GM21381 (cell line): ENCODE measurements at regions not wholly inside any gene's neighbourhood (a gene's known extent, or its start where the extent isn't known, plus 50 kb on each side); places are given as distances from the start of the nearest gene placed in this dataset.

Experiments used
- ATAC-seq: cut with Tn5 transposase; IDR thresholded peaks from one replicate; pipeline ENCODE4 v1.9.1; 2021; ENCODE audit warnings: mild to moderate bottlenecking, moderate library complexity; ENCODE audit not compliant: unreplicated experiment

GRCh38 chr3:176798680-176799079, 398.6 kb downstream of the TBL1XR1 start:
- no peak for ATAC-seq

- ATAC-seq, result no peak
Measured at GRCh38 chr3:176796371-176796770, 400.9 kb downstream of the TBL1XR1 start.

DNA sequence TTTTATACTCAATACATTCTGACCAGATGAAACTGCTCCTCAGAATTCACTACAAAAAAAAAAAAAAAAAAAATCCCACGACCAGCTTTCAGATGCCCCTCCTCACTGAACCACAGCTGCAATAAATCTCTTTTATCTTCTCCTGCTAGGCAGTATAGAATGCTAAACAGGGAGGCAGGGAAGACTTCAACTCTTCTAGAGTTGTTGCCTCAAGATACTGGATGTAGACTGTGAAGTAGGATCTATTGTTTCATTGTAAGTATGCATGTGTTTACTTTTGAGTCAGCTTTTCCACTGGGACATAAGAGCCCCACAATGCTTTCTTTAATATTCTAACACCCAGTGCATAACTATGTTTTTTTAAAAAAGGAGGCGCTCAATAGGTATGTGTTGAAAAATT, 401.4 kb downstream of the TBL1XR1 start:
- ATAC-seq, result no peak

- no peak for ATAC-seq
Measured at GRCh38 chr3:176794406-176794805, 402.9 kb downstream of the TBL1XR1 start.

DNA sequence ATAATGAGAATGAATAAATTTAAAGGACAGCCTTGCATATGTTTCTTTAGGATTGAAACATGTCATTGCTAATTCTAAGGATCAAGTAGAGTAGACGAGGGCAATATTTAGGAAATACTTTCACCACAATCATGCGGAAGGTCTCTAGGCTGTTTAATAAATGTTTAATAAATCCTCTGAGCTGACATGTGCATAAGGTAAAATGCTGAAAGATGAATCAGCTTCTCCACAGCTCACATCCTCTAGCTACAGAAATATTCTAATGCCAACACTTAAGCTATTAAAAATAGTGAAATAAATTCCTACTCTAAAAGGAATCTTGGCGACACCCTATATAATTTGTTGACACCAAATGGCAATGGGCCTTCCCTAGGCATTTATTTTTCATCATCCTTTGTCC, 407.3 kb downstream of the TBL1XR1 start:
- ATAC-seq, result no peak

DNA sequence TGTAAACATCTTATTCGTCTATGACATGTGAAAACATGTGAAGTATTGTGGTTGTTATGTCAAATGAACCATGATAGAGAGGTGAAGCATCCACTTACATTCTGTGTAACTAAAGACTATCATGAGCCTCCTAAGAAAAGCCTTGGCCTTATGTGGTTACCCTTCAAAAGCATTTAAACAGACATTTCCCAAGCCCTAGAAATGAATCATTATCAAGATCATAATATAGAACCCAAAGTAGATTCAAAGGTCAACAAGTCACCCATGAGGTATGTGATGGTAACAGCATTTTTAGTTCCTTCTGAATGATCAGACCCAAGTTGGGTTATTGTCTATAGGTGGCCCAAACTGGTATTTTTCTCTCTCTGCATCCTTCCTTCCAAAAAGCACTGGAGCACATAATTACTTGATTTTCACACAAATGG, 408.0 kb downstream of the TBL1XR1 start:
- no peak for ATAC-seq

GRCh38 chr3:176787506-176787905, 409.8 kb downstream of the TBL1XR1 start:
- no peak for ATAC-seq

- no peak for ATAC-seq
Measured at GRCh38 chr3:176785171-176785570, 412.1 kb downstream of the TBL1XR1 start.

DNA sequence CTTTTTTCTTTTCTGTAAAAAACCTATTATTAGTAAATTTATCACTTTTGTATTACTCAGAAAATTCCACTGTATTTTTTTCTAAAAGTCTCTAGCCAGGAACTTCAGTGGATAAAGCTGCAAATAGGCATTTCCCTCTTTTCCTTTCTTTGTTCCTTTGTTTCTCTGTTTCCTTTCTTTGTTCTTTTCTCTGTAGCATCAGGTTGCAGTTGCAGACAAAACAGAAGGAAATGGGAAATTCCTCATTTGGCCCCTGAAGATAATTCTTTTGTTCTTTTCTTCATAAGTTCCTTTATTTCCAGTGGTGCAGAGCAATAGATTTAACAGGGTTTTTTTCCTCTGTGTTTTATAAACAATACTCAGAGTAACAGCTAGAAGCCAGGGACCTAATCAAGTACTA, 416.5 kb downstream of the TBL1XR1 start:
- no peak for ATAC-seq

- no peak for ATAC-seq
Measured at GRCh38 chr3:176776622-176777175, 420.6 kb downstream of the TBL1XR1 start.

- no peak for ATAC-seq
Measured at GRCh38 chr3:176769547-176770190, 427.6 kb downstream of the TBL1XR1 start.

DNA sequence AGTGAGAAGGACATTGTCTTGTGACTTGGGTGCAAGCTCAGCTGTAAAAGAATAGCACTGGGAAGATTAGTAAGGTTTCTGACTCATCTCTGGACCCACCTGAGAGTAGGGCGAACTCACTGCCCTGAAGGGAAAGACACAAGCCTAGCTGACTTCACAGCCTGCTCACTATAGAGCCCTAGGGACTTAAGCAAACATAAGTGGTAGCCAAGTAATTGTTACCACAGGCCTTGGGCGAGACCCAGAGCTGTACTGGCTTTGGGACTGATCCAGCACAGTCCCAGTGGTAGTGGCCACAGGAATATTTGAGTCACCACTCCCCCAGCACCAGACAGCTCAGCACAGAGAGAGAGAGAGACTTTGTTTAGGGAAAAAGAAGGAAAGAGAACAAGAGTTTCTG, 429.9 kb downstream of the TBL1XR1 start:
- ATAC-seq, result no peak

- no peak for ATAC-seq
Measured at GRCh38 chr3:176766862-176767261, 430.4 kb downstream of the TBL1XR1 start.

GRCh38 chr3:176765382-176765900, 431.8 kb downstream of the TBL1XR1 start:
- no peak for ATAC-seq

- no peak for ATAC-seq
Measured at GRCh38 chr3:176759815-176760506, 437.3 kb downstream of the TBL1XR1 start.

DNA sequence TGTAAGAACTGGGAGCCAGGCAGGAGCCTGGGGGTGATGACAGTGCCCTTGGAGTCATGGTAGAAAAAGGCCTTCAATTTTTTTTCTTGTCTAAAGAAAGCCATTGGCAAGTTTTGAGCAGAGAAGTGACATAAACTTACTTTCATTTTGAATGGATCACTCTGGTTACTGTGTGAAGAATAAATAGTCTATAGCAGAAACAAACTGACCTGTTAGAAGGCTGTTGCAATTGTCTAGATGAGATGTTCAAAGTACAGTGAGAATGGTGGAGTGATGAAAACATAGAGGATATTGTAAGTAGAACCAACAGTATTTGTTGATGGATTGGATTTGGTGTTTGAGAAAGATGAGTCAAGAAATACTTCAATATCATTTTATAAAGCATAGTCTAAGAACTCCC, 439.9 kb downstream of the TBL1XR1 start:
- ATAC-seq, result no peak

DNA sequence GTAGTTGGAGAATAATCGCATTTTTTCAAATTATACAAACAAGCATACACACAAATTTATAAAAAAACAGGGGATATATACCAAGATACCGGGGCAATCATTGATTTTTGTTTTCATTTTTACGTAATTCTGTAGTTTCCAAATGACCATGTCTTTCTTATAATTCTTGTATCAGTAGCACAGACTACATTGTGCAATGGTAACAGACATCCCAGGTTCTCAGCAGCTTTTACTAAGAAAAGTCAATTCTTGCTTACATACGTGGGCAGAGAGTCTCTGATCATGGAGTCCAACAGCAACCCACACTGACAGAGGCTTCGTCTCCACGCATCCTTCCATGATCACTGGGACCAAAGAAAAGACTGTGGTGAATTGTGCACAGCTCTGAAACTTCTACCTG, 441.3 kb downstream of the TBL1XR1 start:
- ATAC-seq, result no peak

DNA sequence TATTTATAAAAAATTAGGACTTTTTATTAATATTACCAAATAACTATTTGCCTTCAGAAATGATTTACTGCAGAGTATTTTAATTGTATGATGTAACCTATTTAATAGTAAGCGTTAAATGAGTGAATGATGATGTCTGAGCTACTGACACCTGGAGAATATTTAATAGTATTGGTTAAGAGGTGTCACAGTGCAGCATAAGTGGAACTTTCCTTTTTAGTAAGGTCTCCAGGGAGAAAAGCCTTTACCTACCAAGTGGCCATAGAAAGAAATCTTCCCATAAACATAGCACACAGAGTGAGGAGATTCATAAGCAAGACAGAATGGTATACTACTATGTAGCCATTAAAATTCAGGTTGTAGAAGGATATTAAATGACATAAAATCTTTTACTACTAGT, 441.7 kb downstream of the TBL1XR1 start:
- ATAC-seq, result no peak

GRCh38 chr3:176741664-176742047, 455.6 kb downstream of the TBL1XR1 start:
- ATAC-seq, result no peak

- ATAC-seq, result no peak
Measured at GRCh38 chr3:176740906-176741663, 456.2 kb downstream of the TBL1XR1 start.

DNA sequence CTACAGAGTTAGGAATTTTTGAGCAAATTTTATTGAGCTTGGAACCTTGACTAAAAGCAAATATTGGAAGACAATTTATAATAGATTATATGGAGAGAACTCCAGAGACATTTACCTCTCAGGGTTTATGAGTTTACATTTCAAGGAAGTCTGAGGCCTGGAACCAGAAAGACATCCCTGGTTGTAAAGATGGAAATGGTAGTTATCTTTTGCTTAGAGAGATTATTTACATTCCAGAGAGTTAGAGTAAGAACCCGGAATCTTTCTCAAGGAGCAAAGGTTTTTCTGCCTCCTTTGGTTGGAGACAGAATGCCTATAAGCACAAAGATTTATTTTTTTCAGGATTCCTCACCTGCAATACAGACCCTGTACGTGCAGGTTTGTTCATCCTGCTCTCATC, 458.1 kb downstream of the TBL1XR1 start:
- no peak for ATAC-seq
